C4-2B (cell line): ENCODE measurements at regions not wholly inside any gene's neighbourhood (a gene's known extent, or its start where the extent isn't known, plus 50 kb on each side); places are given as distances from the start of the nearest gene placed in this dataset.

ENCODE experiments used
- H3K27ac ChIP-seq: fragments of 450-650 bp; 2 replicates; pipeline ENCODE4 v1.5.1; 2017
- ZFX ChIP-seq: fragments of 450-650 bp; IDR thresholded peaks from 2 replicates; pipeline ENCODE4 v1.6.1; 2017
- TF ChIP-seq, protein P1 (sequence below): fragments of 450-650 bp; conservative IDR thresholded peaks from 2 replicates; pipeline ENCODE4 v1.5.1; 2017; ENCODE audit warnings: mild to moderate bottlenecking

DNA sequence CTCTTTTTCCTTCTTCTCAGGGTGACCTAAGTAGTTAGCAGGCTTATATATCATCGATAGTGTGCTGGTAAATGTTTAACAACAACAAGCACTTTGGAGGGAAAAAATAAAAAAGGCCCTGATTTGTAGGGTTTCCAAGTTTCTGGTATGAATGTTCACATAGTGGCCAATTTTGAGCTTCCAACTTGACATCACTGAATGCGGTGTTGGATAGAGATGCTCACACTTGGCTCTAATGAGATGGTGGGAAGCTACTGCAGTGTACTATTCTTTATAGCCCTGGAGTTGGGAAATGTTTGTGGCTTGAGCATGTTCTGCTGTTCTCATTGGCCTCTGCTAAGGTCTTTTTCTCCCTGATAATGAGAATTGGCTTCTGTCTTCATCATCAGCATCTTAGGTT, 875.3 kb downstream of the PCDH7 start:
- TF ChIP-seq ZFX: no peak
- TF ChIP-seq, protein P1, sequence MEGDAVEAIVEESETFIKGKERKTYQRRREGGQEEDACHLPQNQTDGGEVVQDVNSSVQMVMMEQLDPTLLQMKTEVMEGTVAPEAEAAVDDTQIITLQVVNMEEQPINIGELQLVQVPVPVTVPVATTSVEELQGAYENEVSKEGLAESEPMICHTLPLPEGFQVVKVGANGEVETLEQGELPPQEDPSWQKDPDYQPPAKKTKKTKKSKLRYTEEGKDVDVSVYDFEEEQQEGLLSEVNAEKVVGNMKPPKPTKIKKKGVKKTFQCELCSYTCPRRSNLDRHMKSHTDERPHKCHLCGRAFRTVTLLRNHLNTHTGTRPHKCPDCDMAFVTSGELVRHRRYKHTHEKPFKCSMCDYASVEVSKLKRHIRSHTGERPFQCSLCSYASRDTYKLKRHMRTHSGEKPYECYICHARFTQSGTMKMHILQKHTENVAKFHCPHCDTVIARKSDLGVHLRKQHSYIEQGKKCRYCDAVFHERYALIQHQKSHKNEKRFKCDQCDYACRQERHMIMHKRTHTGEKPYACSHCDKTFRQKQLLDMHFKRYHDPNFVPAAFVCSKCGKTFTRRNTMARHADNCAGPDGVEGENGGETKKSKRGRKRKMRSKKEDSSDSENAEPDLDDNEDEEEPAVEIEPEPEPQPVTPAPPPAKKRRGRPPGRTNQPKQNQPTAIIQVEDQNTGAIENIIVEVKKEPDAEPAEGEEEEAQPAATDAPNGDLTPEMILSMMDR: no peak

DNA sequence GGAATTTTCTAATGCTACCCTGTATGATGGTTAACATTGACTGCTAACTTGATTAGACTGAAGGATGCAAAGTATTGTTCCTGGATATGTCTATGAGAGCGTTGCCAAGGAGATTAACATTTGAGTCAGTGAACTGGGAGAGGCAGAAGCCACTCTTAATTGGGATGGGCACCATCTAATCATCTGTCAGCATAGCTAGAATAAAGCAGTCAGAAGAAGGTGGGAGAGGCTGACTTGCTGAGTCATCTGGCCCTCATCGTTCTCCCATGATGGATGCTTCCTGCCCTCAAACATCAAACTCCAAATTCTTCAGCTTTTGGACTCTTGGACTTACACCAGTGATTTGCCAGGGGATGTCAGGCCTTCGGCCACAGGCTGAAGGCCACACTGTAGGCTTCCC, 878.5 kb downstream of the PCDH7 start:
- TF ChIP-seq, protein P1: no peak
- no peak for TF ChIP-seq ZFX
- H3K27ac ChIP-seq: no peak overlapping the region

More for the DNA sequence above, 875.3 kb downstream of the PCDH7 start:
- no peak overlapping the region for H3K27ac ChIP-seq

DNA sequence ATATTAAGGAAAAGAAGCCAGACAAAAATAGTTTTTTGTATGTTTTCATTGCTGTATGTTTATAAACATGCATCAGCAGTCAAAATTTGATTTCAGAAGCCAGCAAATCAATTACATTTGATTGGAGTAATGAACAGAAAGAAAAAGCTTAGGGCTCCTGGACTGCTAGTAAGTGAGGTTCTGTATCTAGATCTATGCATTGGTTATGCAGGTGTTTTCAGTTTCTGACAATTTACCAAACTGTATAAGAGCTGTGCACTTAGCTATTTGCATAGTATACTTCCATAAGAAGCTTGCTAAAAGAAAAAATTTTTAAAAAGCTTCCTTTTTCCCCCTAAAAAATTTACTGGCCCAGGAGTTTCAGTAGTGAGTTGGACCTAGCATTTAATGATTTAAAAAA, 881.6 kb downstream of the PCDH7 start:
- TF ChIP-seq ZFX: no peak

GRCh38 chr4:31613946-31614623, 893.9 kb downstream of the PCDH7 start:
- no peak overlapping the region for H3K27ac ChIP-seq
- TF ChIP-seq, protein P1: no peak
- no peak for TF ChIP-seq ZFX

More for the DNA sequence above, 881.6 kb downstream of the PCDH7 start:
- no peak overlapping the region for H3K27ac ChIP-seq

GRCh38 chr4:31617667-31618066, 897.5 kb downstream of the PCDH7 start:
- H3K27ac ChIP-seq: no peak overlapping the region
- no peak for TF ChIP-seq ZFX
- TF ChIP-seq, protein P1: no peak

DNA sequence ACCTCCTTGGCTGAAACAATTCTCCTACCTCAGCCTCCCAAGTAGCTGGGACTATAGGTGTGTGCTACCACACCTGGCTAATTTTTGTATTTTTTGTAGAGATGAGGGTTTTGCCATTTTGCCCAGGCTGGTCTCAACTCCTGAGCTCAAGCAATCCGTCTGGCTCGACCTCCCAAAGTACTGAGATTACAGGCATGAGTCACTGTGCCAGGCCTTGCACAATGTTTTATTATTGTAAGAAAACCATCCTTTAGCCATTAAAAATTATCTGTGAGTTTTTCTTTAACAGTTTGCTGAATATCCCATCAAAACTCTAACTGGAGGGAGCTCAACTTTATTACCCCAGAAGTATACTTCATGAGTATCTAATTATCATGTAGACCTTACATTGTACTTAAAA, 900.3 kb downstream of the PCDH7 start:
- H3K27ac ChIP-seq: no peak overlapping the region
- no peak for TF ChIP-seq ZFX
- TF ChIP-seq, protein P1: no peak

DNA sequence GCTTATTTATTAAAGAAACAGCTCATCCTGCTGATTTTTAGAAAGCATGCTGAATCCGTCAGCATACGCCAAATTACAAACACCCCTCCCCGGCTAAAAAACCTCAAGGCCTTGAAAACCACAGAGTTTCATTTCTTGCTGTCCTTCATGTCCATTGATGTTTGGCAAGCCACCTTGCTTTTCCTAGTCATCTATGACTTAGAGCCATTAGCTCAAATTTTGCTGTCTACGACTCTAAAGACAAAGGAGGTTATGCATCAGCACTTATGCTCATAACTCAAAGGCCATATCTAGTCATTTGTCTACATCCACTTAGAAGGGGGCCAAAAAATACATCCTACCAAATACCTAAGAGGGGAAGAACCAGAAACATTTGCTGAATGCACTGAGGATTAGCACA, 925.1 kb downstream of the PCDH7 start:
- TF ChIP-seq ZFX: no peak
- no peak overlapping the region for H3K27ac ChIP-seq

- H3K27ac ChIP-seq: no peak overlapping the region
- no peak for TF ChIP-seq ZFX
- TF ChIP-seq, protein P1: no peak
Measured at GRCh38 chr4:31647786-31648185, 927.6 kb downstream of the PCDH7 start.
